NCI-H510A treated with DMSO at 0.1 percent for 48 hours (cell line): ENCODE measurements at regions not wholly inside any gene's neighbourhood (a gene's known extent, or its start where the extent isn't known, plus 50 kb on each side); places are given as distances from the start of the nearest gene placed in this dataset.
A peak's percentile ranks its signal among the peaks of the same experiment; 100 is the strongest.
"Not testable (repeated sequence)": the region's sequence is repeated elsewhere in the genome, so short reads cannot be mapped to it uniquely, and the experiment has no call there.

ENCODE experiments used
- DNase-seq: peaks from one replicate; lab custom pipeline; 2025; lab: John Stamatoyannopoulos, UW

GRCh38 chr5:38678697-38679096 is 122.3 kb upstream of the LIFR start:
- DNase-seq: not testable (repeated sequence)

GRCh38 chr5:38680094-38680825 is 123.8 kb upstream of the LIFR start:
- no peak for DNase-seq

DNA sequence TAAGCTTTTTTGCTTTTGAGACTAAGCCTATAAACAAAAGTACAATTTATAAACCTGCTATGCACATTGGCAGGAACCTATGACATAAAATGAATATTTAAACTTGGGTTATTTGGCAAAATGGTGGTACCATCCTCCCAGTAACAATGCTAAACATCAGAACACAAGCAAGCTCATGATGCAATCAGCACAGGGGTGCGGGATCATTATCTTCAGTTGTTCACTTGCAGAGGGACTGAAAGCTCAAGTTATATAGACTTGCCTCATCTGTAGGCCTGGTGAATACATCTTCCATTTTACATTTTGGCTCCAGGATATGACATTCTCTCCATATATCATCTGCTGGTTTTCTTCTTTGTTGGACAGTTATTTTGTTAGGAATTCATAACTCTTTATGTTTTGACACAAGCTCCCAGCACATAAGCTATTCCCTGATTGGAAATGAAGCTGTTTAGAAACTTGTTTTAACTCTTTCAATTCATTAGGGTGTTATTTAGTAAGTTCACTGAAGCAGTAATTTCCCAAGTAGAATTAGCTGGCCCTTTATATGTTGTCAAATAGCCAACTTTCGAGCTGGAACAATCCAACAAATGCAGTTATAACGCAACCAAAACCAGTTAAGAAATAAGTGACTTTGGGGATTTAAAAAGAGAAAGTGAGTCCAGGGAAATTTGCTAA is 124.7 kb upstream of the LIFR start:
- no peak for DNase-seq

DNA sequence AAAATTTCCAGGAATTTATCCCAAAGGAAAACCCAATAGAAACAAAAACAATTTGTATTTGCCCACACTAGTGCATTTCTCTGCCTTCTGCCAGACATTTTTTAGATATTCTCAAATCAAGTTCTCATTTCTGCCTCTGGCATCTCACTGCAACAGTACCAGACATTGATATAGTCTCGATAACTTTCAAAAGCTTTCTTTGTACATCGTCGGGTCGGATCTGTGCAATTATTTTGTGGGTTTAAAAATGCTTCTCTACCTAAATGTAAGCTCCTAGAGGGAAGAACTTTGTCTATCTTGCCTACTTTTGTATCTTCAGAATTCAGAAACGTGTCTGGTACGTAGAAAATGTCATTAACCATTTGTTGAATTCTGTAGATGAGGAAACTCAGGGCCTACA is 125.5 kb upstream of the LIFR start:
- no peak for DNase-seq

DNA sequence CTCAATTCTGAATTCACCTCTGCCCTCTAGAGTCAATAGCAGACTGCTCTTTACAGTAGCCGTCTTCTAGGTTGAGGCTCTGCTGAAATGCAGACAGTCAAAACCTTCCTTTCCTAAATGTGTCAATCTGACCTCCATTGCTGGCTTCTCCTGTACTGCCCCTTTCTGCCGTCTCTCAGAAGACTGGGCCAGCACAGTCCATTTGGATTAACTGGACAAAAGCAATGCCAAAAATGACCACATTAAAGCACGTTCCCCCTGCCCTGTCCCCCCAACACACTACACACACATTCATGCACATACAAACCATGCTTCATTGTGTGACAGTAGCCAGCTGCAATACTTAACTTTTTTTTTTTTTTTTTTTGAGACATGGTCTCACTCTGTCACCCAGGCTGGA is 130.2 kb upstream of the LIFR start:
- DNase-seq: no peak

GRCh38 chr5:38692346-38692745 is 135.9 kb upstream of the LIFR start:
- no peak for DNase-seq

DNA sequence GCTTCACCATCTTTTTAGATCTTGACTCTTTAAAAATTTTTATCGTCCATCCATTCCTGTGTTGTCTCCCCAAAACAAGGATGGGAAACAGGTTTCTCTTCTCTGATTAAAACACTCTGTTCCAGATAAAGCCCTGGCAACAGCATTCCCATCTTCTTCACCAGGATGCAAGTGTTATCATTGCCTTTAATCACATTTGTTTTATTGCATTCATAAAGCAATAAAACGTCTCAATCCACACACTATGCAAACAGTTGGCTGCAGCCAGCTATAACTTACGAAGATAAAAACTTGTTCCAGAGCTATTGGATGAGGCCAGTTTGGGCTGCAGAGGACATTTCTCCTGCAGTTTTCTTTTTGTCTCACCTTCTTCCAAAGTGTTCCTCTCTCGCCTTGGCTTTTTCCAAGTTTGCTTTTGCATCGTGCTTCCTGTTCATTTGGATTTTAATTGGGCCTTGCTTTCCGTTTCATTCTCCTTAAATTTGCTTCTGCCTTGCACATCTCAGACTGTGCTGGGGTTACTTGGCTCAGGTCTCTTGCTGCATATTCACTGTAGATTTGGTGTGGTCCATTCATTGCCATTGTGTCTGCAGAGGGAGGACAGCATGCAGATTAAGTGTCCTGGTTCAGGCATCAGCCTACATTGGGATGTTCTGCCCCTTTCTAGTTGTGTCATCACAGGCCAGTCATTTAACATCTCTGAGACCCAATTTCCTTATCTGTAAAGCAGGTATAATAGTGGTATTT is 136.5 kb upstream of the LIFR start:
- DNase-seq: no peak

DNA sequence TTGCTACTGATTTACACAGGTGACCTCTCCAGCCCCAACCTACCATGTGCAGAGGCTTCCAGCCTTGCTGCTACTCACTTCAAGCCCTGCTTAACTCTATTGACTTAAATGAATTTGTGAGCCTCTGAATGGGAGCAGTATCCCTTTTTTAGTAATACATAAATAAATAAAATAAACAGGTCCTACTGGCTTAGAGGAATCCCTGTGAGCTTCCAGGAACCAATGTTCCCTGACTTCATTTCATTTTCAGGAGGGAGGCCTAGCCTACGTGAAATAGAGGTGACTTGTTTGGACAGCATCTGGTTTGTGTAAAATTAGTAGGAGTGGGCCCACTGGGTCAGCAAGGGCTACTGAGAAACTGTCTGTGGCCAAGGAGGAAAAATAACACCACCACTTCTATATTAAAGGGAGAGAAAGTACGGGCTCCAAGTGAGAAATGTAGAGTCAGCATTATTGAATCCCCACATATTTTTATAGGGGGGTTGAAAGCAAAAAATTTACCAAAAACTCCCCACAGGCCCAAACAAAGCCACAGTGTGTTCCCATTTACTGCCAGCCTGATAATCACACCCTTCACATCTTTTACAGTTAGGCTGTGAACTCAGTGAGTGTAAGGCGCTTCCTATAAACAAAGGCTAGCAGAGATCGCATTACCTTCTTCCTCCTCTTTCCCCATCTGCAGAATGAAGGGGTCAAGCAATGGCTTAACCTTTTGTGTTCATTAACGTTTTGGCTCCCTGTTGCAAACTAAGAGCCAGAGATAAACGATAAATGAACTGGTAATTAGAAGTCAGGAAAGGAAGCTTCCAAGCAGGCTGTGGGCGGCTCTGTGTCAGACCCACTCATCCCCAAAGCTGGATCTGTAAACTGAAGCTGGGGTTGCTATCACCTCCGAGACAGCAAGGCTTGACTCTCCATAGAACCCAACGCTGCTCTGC is 138.8 kb upstream of the LIFR start:
- peak; percentile 16 for DNase-seq

DNA sequence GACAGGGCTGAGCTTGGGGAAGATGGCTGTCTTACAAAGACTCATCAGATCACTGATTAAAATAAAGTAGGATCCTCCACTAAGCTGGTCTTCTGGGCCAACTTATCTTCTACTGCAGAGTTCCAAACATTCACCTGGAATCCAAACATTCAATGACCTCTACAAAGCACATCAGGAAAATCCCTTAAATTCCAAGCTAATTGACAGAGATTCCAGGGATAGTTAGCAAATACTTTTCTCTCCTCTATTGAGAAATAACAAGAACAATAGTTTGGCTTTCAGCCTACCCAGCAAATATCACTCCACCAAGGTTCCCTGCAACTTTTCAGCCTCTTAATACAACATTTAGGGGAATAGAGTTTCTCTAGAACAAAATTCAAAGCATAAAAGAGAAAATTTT is 140.6 kb upstream of the LIFR start:
- no peak for DNase-seq

GRCh38 chr5:38705529-38705928 is 140.3 kb upstream of the OSMR start:
- not testable (repeated sequence) for DNase-seq

DNA sequence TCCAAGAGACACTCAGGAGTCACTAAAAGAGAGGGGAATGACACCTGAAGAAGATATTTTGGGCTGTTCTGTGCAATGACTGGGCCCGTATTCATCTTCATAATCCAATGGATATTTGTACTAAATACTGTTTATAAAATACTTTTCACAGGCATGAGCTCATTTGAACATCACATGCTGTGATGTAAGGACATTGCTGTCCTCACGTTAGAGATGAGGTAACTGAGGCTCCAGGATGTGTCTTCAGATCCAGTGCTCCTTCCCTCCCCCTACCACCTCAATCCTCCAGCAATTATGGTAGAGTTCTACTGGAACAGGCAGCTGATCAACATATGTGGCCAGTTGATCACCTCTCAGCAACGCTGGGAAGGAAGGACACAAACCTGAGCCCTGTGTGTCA is 139.4 kb upstream of the OSMR start:
- no peak for DNase-seq

GRCh38 chr5:38707352-38708210 is 138.2 kb upstream of the OSMR start:
- DNase-seq: no peak

DNA sequence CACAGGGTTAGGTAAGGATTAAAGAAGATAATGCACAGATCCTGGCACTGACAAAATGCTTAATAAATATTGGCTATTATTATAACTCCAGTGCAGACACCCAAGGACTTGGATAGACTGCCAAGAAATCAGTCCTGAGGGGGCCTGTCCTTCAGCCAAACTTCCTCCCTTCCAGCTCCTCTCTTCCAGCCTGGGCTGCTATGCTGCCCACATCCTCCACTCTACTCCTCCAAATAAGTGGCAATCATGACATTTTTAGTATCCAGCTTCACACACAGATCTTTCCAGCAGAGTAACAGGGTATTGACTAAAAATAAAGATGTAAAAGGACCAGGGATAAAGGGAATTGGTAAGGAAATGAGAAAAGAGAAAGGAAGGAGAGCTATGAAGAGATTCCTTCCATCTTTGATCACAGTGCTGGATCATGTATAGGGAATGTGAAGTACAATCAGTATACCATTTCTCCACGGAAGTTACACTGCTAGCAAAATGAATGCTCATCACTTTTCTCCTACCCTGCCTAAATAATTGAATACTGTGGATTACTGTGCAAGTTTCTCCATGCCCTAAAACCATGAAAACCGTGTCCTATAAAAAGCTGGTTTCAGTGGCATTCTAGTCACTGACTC is 136.0 kb upstream of the OSMR start:
- no peak for DNase-seq

DNA sequence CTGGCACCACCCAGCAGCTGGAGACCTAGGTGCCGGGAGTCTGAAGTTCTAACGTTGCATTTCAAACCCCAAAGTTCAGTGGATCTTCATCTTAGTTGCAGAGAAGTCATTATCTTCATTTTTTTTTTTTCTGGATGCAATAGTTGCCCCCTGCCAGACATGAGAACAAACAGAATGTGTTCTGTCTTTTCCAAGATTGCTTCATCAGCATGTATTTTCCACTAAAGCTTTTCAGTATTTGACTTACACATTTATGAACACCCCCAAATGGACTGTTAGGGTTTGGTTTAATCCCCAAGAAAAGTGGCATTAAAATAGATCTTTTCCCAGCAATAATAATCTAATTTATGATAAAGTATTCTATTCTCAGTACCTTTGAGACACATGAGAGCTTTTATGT is 135.2 kb upstream of the OSMR start:
- DNase-seq: no peak

DNA sequence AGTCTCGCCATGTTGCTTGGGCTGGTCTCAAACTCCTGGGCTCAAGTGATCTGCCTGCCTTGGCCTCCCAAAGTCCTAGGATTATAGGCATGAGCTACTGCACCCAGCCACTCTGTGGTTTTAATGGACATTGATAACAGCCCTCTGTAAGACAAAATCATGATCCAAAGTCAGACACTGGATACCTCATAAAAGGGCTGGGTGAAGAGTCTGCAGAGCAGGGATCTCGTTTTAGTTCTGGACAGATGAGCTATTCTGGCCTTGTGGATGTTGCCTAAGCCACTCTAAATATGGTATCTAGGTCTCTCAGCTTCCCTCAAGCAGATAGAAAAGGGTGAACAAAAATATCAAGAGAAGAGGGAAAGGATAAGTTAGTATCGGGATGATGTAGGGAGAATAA is 133.4 kb upstream of the OSMR start:
- no peak for DNase-seq

DNA sequence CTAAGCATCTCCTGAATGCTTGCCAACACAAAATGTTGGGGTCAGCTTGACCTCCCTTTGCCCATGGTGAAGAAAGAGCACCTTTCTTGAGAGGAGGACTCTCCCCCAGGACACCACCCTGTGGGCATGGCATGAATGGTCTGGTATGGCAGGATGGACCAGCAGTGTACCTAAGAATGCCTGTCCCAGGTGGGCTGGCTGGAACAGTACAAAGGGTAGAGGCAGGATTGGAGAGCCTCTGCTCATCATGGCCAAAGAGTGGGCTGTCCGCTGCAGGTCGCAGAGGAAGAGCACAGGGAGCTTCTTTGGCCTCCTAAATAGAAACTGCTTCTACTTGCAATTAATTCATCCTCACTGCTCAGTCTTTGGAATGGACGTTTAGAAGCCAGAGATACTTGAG is 131.6 kb upstream of the OSMR start:
- DNase-seq: no peak

DNA sequence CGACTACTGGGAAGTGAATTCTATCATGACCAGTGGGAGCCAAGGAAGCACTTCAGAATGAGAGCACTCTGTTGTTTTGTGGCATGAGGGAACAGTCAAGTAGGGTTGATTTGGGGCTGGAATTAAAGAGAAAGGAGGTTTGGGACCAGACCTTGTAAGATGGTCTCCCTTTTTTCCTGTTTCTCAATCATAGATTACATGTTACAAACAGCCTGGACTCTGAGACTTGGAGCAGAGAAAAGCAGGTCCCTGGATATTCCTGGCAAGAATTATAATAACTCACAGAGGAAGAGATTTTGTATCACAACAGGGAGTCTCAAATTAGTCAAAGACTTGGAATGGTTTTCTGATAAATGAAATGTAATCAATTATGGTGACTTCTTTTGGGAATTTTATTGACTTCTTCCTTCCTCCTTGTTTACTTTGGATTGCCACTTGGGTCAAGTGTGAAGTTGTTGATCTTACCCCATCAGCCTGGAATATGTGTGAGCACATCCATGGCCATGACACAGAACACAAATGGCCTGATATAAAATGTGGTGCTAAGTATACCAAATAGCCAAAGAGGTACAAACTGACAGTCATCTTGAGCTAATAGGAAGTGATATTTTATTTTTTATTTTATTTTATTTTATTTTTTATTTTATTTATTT is 131.0 kb upstream of the OSMR start:
- DNase-seq: no peak

DNA sequence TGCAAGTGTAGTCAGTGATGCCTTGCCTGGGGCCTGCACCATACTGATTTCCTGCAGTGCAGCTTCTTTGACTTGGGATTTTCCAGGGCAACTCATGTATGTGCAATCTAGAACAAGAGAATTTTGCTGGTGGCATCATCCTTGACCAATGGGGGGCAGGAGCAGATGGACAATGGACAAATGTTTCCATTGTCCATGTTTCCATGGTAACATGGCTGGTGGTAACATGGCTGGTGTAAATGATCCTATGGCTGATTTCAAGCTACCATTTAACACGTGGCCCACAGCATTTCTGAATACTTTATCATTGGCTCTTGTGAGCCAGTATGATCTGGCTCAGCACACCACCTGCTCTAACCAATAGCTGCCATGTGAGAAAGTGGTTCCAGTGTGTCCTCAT is 130.1 kb upstream of the OSMR start:
- DNase-seq: no peak

GRCh38 chr5:38716516-38716915 is 129.3 kb upstream of the OSMR start:
- DNase-seq: no peak

DNA sequence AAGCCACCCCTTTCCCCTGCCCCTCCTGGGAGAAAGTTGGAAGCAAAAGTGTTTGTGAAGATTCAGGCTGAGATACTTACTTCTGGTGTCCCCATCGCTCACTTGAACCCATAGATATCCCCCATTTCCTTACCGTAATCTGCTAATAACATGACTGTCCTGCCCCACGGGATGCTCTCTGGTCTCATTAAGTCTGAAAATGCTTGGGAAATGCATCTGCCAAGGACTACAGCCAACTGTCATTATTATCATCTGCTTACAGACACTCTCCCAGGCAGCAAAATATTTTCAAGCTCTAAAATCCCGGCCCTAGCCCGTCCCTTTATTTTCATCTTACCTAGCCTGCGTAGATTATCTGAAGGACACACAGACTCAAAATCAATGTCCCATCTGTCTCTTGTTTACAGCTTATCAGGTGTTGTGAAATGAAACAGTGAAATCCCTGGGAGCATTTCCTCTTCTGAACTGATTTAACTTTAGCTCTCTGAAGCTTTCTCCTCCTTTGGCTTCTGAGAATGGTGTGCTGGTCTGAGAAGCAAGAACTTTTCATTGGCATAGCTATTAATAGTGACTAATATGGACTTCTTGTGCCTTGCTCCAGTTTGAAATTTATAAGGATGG is 126.9 kb upstream of the OSMR start:
- no peak for DNase-seq
